Keratinocyte (primary cell): ENCODE measurements at regions not wholly inside any gene's neighbourhood (a gene's known extent, or its start where the extent isn't known, plus 50 kb on each side); places are given as distances from the start of the nearest gene placed in this dataset.

Experiments
- EZH2 ChIP-seq: IDR thresholded peaks from one replicate; pipeline ENCODE4 v1.6.1; 2012; ENCODE audit warnings: inconsistent platforms, mild to moderate bottlenecking, low read length, moderate library complexity
- TF ChIP-seq, protein P1 (sequence below), 3 experiments: IDR thresholded peaks in 1 of 3; conservative IDR thresholded peaks in 1 of 3; optimal IDR thresholded peaks in 1 of 3; 2 replicates in 2 of 3; 3 replicates in 1 of 3; pipeline versions ENCODE3 to v1.5.1; 2011; ENCODE audit warnings: low read length in 3 of 3, mild to moderate bottlenecking in 3 of 3, moderate library complexity in 2 of 3, control low read depth in 1 of 3, inconsistent platforms in 1 of 3; ENCODE audit not compliant: insufficient read depth in 2 of 3; ENCODE audit errors: extremely low read depth in 1 of 3

DNA sequence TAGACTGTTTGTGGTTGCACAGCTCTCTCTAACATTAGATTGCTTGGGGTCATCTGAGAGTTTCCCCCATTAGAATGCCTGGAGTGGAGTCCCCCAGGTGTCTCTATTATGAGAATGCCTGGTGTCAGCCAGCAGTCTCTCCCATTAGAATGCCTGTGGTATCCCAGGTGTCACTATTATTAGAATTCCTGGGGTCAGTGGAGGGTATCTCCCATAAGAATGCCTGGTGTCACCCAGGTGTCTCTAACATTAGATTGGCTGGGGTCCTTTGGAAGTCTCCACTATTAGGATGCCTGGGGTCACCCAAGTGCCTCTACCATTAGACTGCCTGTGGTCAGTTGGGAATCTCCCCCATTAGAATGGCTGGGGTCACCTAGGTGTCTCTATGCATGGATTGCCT lies 1495.1 kb downstream of the UQCRFS1 start:
- TF ChIP-seq EZH2 = no peak
- TF ChIP-seq, protein P1, sequence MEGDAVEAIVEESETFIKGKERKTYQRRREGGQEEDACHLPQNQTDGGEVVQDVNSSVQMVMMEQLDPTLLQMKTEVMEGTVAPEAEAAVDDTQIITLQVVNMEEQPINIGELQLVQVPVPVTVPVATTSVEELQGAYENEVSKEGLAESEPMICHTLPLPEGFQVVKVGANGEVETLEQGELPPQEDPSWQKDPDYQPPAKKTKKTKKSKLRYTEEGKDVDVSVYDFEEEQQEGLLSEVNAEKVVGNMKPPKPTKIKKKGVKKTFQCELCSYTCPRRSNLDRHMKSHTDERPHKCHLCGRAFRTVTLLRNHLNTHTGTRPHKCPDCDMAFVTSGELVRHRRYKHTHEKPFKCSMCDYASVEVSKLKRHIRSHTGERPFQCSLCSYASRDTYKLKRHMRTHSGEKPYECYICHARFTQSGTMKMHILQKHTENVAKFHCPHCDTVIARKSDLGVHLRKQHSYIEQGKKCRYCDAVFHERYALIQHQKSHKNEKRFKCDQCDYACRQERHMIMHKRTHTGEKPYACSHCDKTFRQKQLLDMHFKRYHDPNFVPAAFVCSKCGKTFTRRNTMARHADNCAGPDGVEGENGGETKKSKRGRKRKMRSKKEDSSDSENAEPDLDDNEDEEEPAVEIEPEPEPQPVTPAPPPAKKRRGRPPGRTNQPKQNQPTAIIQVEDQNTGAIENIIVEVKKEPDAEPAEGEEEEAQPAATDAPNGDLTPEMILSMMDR (optimal IDR thresholded peaks at IDR 0.05 in 1 of 3, IDR thresholded peaks at IDR 0.05 in 1 of 3, conservative IDR thresholded peaks at IDR 0.05 in 1 of 3; ENCODE audit: extremely low read depth in 1 of 3, insufficient read depth in 2 of 3, low read length in 3 of 3) = no peak
